A549 (cell line): ENCODE measurements at regions not wholly inside any gene's neighbourhood (a gene's known extent, or its start where the extent isn't known, plus 50 kb on each side); places are given as distances from the start of the nearest gene placed in this dataset.

ENCODE experiments used
- BHLHE40 ChIP-seq: IDR thresholded peaks from 2 replicates; pipeline ENCODE4 v1.6.1; 2012; ENCODE audit warnings: low read depth, low read length, inconsistent platforms
- CBX8 ChIP-seq: fragments of 200-600 bp; sonication (generic); IDR thresholded peaks from 2 replicates; pipeline ENCODE4 v1.6.1; 2016
- CHD2 ChIP-seq: fragments of 150-350 bp; IDR thresholded peaks from 2 replicates; pipeline ENCODE4 v1.6.1; 2014; ENCODE audit warnings: low read length; ENCODE audit not compliant: partially characterized antibody
- EP300 ChIP-seq, 2 experiments: fragments of >200 bp; sonication (Bioruptor Twin); formaldehyde crosslinking; IDR thresholded peaks; 2 replicates in 1 of 2; 3 replicates in 1 of 2; pipeline ENCODE4 v1.6.1; 2016 to 2017
- HDAC2 ChIP-seq: fragments of 200-600 bp; sonication (generic); IDR thresholded peaks from 2 replicates; pipeline ENCODE4 v1.6.1; 2016
- KDM1A ChIP-seq: fragments of 200-600 bp; sonication (generic); IDR thresholded peaks from 2 replicates; pipeline ENCODE4 v1.6.1; 2016; ENCODE audit warnings: low read depth, mild to moderate bottlenecking
- MAZ ChIP-seq: fragments of 150-350 bp; IDR thresholded peaks from 2 replicates; pipeline ENCODE4 v1.6.1; 2014; ENCODE audit warnings: antibody characterized with exemption, low read depth, low read length, borderline replicate concordance
- PBX3 ChIP-seq: IDR thresholded peaks from 2 replicates; pipeline ENCODE4 v1.6.1; 2012
- PHF8 ChIP-seq: fragments of 200-600 bp; sonication (generic); IDR thresholded peaks from 2 replicates; pipeline ENCODE4 v1.6.1; 2016; ENCODE audit warnings: low read depth, mild to moderate bottlenecking, antibody characterized with exemption, moderate library complexity, borderline replicate concordance
- POLR2A ChIP-seq: IDR thresholded peaks from 2 replicates; pipeline ENCODE4 v1.6.1; 2012; ENCODE audit warnings: mild to moderate bottlenecking, low read length
- RAD21 ChIP-seq, 2 experiments: fragments of >200 bp in 1 of 2; sonication (Bioruptor Twin) in 1 of 2; formaldehyde crosslinking in 1 of 2; IDR thresholded peaks in 1 of 2; conservative IDR thresholded peaks in 1 of 2; 2 replicates in 1 of 2; 3 replicates in 1 of 2; pipeline ENCODE4 v1.6.1; 2012 to 2018; ENCODE audit warnings: inconsistent platforms in 1 of 2
- RFX5 ChIP-seq: fragments of 450-650 bp; IDR thresholded peaks from 2 replicates; pipeline ENCODE4 v1.7.1; 2014; ENCODE audit warnings: antibody characterized with exemption, mild to moderate bottlenecking, moderate library complexity
- TP53 ChIP-seq: fragments of 250-450 bp; sonication (Bioruptor Pico); IDR thresholded peaks from 2 replicates; pipeline ENCODE4 v1.5.0; 2021; ENCODE audit warnings: mild to moderate bottlenecking, moderate library complexity
- TF ChIP-seq, protein P1 (sequence below): fragments of >200 bp; sonication (Bioruptor Twin); formaldehyde crosslinking; IDR thresholded peaks from 3 replicates; pipeline ENCODE4 v1.5.1; 2016

GRCh38 chr7:153422291-153423209, 629.6 kb upstream of the DPP6 start:
- TF ChIP-seq, protein P1, sequence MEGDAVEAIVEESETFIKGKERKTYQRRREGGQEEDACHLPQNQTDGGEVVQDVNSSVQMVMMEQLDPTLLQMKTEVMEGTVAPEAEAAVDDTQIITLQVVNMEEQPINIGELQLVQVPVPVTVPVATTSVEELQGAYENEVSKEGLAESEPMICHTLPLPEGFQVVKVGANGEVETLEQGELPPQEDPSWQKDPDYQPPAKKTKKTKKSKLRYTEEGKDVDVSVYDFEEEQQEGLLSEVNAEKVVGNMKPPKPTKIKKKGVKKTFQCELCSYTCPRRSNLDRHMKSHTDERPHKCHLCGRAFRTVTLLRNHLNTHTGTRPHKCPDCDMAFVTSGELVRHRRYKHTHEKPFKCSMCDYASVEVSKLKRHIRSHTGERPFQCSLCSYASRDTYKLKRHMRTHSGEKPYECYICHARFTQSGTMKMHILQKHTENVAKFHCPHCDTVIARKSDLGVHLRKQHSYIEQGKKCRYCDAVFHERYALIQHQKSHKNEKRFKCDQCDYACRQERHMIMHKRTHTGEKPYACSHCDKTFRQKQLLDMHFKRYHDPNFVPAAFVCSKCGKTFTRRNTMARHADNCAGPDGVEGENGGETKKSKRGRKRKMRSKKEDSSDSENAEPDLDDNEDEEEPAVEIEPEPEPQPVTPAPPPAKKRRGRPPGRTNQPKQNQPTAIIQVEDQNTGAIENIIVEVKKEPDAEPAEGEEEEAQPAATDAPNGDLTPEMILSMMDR, result no peak
- TF ChIP-seq CHD2, result no peak
- TF ChIP-seq RAD21 (conservative IDR thresholded peaks at IDR 0.05 in 1 of 2, IDR thresholded peaks at IDR 0.05 in 1 of 2), result no peak
- no peak for TF ChIP-seq BHLHE40
- TF ChIP-seq PBX3, result no peak
- TF ChIP-seq TP53, result no peak
- TF ChIP-seq EP300 (IDR thresholded peaks at IDR 0.05), result no peak
- TF ChIP-seq PHF8, result no peak
- no peak for TF ChIP-seq POLR2A
- no peak for TF ChIP-seq RFX5
- TF ChIP-seq CBX8, result no peak
- TF ChIP-seq MAZ, result no peak
- TF ChIP-seq HDAC2, result no peak
- no peak for TF ChIP-seq KDM1A
